GM19025 (cell line): ENCODE measurements at regions not wholly inside any gene's neighbourhood (a gene's known extent, or its start where the extent isn't known, plus 50 kb on each side); places are given as distances from the start of the nearest gene placed in this dataset.
A peak's percentile ranks its signal among the peaks of the same experiment; 100 is the strongest.
"Not testable (repeated sequence)": the region's sequence is repeated elsewhere in the genome, so short reads cannot be mapped to it uniquely, and the experiment has no call there.

Experiments
- ATAC-seq: cut with Tn5 transposase; IDR thresholded peaks from one replicate; pipeline ENCODE4 v1.9.1; 2021; ENCODE audit warnings: mild to moderate bottlenecking, low read depth, moderate library complexity; ENCODE audit not compliant: unreplicated experiment

DNA sequence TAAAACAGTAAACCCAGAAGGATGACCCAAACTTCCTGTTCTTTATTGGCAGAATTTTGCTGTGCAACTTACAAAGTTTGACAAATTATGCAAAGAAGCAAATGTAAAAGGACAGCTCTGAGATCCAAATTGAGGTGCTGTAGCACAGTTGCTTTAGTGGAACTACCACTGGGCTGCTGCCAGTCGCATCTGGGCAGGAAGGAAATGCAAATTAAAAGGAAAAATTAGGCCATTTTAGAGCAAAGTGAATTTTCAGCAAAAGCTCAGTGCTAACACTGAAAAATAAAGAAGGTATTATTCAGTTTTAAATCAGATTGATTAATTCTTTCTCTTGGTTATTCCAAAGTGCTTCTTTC is 104.5 kb downstream of the ZMAT3 start:
- peak; percentile 8 for ATAC-seq

DNA sequence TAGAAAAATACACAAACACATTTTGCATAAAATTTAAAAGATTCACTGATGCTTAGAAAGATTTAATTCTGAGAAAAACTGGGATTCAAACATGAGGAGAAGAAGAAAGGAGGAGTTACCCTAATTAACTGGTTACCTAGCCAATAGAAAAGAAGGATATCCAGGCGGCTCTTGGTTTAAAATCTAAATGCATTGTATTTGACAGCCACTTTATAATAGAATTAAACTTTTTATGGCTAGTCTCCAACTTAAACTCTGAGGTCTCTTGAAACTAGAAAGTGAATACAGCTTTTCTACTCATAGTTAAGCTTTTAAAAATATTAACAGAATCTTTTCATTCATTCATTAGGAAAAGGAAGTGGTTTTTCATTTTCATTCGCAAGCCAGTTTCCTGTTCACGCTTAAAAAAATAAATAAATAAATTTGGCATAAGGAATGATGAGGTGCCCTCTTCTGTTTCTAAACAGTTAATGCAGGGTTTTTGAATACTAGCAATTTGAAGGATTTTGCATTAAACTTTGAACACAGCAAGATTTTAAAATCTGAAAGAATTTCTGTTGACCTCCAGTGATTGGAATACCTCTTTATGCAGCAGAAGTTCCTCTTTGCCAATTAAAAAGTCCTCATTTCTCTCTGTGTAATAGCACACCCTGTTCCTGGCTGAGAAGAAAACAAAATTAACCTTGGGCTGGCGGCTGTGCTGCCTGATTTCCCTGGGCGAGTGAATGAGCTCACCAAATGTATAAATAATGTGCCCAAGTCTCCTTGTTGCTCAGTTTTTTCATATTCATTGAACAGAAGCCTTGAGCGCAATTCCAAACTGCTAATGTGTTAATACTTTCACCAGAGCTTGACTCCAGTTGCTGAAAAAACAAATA is 105.1 kb downstream of the ZMAT3 start:
- ATAC-seq, result peak; percentile 34

DNA sequence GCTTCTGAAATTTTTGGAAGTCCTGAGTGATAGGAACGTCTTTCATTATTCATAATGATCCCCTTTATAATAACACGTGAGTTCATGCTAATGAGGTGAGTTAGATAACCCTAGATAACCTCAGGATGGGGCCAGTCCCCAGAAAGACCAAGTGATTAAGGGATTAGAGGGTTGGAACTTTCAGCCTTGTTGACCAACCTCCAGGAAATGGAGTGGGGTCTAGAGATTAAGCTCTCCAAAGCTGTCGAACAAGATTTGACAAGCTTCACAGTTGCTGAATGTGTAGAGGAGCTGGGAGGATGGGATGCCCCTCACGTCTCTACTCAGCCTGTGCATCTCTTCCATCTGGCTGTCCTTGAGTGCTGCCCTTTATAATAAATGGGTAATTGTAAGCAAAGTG is 107.1 kb downstream of the ZMAT3 start:
- no peak for ATAC-seq

DNA sequence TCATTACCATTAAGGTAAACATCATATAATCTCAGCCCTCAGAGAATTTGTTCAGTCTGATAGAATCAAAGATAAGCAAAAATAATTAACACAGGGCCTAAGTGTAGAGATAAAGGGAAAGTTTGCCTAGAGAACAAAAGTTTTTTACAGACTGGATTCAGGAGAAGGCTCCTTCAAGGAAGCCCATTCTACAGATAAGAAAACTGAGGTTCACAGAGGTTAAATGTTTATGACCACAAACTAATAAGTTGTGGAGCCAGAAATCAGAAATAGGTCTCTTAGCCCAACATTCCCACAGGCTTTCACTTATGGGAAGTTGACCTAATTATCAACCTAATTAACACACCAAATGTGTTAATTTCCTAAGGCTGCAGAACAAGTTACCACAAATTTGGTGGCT is 110.7 kb downstream of the ZMAT3 start:
- no peak for ATAC-seq

DNA sequence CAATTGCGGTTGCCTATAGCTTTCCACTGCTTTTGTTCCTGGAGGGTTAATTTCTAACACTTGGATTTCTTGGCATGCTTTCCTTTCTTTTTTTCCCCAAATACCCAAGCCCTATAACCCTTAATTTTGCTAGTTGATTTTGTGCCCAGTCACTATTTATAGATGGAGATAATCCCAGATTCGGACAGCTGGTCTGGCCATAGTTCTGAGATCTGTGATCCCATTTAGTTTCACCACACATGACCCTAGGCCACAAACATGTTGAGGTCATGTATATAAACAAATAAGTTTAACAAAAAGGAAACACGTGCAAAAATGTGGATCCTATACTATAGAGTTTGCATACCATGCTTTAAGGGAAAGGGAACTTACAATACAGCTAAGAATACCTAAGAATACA is 111.4 kb downstream of the ZMAT3 start:
- no peak for ATAC-seq

DNA sequence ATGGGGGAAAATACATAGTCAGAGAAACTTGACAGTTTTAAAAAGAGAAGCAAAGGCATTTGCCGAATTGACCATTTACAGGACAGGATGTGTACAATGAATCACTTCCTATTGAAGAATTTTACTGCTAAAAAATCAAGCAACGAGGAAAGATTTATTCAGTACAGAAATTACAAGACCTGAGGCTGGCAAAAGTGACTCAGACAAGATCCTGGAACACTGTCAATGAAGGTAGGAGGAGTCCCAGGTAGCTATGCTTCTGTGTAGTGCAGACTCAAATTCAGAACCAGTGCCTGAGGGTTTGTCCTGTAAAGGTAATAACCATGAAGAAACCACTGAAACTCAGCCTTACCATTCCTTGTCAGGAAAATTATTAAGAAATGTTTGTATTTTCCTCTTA is 120.9 kb downstream of the ZMAT3 start:
- ATAC-seq, result no peak

DNA sequence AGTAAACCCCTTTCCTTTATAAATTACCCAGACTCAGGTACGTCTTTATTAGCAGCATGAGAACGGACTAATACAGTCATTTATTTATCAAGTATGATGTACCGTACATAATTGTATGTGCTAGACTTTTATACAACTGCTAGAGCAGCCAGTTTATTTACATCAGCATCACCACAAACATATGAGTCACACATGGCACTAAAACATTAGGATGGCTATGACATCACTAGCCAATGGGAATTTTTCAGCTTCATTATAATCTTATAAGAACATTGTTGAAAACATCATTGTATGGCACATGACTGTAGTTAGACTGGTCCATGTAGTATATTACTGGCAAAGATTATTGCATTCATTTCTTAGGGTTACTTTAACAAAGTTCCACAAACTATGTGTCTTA is 121.7 kb downstream of the ZMAT3 start:
- ATAC-seq, result no peak

DNA sequence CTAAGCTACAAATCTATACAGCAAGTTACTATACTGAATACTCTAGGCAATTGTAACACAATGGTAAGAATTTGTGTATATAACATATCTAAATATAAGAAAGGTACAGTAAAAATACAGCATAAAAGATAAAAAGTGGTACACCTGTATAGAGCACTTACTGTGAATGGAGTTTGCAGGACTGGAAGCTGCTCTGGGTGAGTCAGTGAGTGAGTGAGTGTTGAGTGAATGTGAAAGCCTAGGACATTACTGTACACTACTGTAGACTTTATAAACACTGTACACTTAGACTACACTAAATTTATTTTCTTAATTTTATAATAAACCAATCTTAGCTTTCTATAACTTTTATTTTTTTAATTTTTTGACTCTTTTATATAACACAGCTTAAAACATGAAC is 123.1 kb downstream of the ZMAT3 start:
- no peak for ATAC-seq

DNA sequence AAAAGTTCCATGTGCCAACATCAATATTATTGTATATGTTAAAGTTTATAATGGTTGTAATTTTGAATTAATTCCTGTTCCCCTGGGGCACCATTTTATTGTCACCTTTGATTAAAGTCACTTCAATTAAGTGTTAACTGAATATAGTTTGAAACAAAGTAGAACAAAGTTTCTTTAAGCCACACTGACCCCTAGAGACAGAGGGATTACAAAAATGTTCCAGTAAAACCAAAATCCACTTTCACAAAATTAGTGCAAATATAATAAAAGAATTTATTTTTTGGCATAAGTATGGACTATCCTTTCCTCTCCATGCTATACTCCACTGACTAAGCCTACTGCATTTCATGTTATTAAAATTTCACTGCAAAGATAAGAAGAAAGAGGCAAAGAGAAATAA is 123.9 kb downstream of the ZMAT3 start:
- no peak for ATAC-seq

DNA sequence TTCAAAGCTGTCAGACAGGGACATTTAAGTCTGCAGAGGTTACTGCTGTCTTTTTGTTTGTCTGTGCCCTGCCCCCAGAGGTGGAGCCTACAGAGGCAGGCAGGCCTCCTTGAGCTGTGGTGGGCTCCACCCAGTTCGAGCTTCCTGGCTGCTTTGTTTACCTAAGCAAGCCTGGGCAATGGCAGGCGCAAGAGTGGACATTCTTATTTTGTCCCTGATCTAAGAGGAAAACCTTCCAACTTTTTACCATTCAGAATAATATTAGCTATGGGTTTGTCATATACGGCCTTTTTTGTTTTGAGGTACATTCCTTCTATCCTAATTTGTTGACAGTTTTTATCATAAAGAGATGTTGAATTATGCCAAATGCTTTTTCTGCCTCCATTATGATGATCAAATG is 129.3 kb downstream of the ZMAT3 start:
- ATAC-seq, result not testable (repeated sequence)

DNA sequence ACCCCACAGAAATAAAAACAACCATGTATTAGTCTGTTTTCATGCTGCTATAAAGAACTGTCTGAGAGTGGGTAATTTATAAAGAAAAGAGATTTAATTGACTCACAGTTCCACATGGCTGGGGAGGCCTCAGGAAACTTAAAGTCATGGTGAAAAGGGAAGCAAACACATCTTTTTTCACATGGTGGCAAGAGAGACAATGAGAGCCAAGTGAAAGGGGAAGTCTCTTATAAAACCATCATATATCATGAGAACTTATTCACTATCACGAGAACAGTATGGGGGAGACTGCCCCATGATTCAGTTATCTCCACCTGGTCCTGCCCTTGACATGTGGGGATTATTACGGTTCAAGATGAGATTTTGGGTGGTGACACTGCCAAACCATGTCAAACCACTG is 141.5 kb downstream of the ZMAT3 start:
- no peak for ATAC-seq

DNA sequence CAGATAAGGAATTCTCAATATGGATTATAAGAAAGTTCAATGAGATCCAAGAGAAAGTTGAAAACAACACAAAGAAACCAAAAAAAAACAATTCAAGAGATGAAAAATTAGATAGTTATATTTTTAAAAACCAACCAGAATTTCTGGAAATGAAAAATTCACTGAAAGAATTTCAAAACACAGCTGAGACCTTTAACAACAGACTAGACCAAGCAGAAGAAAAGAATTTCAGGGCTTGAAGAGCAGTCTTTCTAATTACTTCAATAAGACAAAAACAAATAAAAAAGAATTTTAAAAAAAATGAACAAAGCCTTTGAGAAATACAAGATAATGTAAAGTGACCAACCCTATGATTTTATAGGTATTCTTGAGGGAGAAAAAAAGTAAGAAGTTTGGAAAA is 155.4 kb downstream of the ZMAT3 start:
- ATAC-seq, result no peak

DNA sequence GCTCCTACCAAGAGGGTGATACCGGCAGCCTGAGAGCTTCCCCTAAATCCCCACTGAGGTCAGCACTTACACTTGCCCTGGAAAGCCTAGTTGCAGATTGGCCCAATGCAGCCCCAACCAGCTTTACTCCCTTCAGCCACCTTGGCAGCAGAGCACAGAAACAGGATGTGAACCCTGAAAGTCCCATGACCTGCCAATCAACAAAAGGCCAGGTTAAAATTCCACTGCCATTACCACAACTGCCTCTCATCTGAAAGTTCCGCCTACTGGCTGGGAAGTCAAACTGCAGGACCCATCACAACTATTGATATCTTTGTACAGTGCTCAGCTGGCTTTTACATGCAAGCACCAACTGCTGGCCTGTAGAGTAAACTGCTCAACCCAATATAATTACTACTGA is 156.2 kb downstream of the ZMAT3 start:
- no peak for ATAC-seq

DNA sequence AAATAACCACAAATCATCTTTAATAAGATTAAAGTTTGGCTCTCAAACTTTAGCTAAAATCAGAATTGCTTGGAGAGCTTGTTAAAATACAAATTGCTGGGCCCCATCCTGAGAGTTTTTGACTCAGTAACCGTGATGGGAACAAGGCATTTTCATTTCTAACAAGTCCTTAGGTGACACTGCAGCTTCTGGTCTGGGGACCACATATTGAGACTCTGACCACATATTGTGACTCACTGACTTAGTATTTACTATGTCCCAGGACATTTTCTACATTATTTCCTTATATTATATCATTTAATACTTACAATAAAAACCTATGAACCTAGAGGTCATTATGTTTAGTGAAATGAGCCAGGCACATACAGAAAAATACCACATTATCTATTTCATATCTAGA is 164.5 kb downstream of the ZMAT3 start:
- ATAC-seq, result no peak

DNA sequence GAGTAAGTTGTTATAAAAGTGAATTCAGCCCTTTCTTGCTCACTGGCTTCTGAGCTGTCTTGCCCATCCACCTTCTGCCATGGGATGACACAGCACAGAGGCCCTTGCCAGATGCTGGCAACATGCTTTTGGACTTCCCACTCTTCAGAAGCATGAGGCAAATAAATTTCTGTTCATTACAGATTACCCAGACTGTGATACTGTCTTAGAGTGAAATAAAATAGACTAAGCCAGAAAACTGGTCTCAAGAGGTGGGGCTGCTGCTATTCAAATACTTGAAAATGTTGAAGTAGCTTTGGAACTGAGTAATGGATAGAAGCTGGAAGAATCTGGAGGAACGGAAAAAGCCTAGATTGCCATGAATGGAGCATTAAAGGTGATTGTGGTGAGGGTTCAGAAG is 170.4 kb downstream of the ZMAT3 start:
- no peak for ATAC-seq

DNA sequence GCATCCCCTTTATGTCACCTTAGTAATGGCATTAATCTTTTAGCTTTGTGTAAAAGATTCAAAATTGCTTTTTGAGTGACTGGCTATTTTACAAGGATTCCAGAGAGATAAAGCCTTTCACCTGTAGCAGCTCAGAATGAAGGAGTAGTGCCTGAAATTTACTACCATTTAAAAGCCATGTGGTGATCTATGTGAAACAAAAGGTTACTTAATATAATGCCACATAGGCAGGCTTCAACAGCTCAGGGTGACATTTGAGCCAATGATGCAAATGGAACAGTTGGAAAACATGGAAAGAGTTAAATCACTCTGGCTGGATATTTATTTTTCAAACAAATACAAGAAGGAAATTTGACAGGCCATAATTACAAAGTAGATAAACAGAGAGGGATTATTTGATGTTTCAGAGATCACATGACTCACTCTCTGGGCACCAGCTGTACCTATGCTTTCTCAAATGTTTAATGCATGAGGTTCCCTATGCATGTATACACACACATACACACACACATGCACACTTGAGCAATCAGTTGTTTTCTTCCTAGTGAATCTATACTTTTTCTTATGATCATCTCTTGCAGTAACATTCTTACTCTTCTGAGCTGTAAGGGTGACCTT is 171.5 kb downstream of the ZMAT3 start:
- no peak for ATAC-seq

DNA sequence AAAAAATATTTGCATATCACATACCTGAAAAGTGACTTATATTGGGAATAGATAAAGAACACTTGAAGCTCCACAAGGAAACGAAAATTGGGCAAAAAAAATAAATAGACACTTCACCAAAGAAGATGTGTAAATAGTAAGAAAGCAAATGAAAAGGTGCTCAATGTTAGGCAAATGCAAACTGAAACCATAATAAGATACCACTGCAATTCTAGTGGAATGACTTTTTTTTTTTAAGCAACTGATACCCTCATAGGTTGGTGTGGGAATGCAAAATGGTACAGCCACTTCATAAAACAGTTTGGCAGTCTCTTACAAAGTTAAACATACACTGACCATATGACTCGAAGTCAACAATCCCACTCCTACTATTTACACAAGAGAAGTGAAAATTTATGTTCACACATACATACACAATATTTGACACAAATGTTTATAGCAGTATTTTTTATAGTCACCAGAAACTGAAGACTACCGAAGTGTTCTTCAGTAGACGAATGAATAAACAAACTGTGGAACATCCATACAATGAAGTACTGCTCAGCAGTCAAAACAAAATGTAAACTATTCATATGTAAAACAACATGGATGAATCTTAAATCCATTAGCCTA is 176.3 kb downstream of the ZMAT3 start:
- ATAC-seq, result no peak
